Effector CD4-positive, alpha-beta T cell (primary cell): ENCODE measurements at regions not wholly inside any gene's neighbourhood (a gene's known extent, or its start where the extent isn't known, plus 50 kb on each side); places are given as distances from the start of the nearest gene placed in this dataset.
"Not testable (repeated sequence)": the region's sequence is repeated elsewhere in the genome, so short reads cannot be mapped to it uniquely, and the experiment has no call there.

ENCODE experiments used
- DNase-seq: peaks from one replicate; pipeline ENCODE4 v3.0.0-alpha.2; 2020

- no peak for DNase-seq
These were observed 206.4 kb downstream of the LRRK2 start for GRCh38 chr12:40431169-40431568.

DNA sequence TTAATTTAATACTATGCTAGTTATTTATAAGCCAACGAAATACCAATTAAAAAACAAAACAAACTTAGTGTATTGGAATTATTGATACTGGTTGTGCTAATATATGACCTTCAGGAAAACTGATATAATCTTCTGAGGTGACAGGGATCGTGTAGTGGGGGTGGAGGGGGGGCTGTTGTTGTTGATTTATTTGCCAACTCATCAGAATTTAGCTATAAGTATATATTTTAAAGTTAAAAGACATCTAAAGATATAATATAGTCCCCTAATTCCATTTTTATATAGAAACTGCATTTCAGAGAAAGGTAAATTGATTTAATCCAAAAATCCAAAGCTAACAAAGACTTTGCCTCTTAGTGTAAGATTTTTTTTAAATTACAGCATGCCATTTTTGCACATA is 210.5 kb downstream of the LRRK2 start:
- DNase-seq = no peak

GRCh38 chr12:40435951-40436350 is 211.2 kb downstream of the LRRK2 start:
- DNase-seq = no peak

GRCh38 chr12:40436564-40436963 is 211.8 kb downstream of the LRRK2 start:
- no peak for DNase-seq

- no peak for DNase-seq
These were observed 215.1 kb downstream of the LRRK2 start for GRCh38 chr12:40439771-40440492.

DNA sequence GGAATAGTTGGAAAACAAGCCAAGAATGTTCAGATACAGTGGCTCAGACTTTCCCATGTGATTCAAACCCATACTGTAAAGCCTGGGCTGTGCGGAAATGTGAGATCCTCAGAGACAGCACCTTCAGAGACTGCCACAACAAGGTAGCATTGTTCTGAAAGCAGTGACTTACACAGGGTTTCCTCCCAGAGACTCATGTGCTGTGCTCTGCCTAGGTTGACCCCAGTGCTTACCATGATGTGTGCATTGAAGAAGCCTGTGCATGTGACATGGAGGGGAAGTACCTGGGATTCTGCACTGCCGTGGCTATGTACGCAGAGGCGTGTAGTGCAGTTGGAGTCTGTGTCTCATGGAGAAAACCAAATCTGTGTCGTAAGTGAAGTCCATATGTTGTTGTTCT is 219.4 kb downstream of the LRRK2 start:
- DNase-seq = no peak

DNA sequence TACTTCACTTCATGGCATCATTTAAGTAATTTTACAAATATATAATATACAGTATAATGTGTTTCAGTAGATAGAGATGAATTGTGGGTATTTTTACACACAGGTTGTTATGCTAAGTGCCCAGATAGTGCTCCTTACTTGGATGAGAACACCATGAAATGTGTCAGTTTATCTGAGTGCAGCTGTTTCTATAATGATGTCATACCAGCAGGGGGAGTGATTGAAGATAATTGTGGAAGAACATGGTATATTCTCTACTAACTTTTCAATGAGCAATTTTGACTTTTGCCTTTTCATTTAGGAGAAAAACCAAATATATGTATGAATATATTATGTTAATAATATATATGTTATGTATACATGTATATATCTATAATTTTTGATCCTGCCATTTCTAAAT is 221.6 kb downstream of the LRRK2 start:
- DNase-seq = no peak

- not testable (repeated sequence) for DNase-seq
These were observed 223.7 kb downstream of the LRRK2 start for GRCh38 chr12:40448523-40448922.

DNA sequence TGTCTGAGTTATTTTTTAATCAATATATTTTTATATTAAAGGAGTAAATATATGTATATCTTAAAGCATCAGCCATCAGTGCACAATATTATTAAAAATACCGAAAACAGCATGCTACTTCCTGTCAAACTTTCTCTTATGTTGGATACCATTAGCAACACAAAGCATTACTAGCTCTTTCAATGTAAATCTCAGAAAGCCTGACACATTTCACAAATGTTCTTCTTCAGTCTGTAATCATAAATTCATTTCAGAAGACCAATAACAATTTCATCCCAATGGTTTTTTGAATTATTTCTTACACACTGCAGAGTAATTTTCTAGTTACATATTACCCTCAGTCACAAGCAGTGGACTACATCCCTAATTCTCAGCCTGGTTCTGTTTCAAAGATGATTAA is 226.9 kb downstream of the LRRK2 start:
- DNase-seq = no peak

GRCh38 chr12:40464121-40464520 is 228.1 kb upstream of the CNTN1 start:
- no peak for DNase-seq

DNA sequence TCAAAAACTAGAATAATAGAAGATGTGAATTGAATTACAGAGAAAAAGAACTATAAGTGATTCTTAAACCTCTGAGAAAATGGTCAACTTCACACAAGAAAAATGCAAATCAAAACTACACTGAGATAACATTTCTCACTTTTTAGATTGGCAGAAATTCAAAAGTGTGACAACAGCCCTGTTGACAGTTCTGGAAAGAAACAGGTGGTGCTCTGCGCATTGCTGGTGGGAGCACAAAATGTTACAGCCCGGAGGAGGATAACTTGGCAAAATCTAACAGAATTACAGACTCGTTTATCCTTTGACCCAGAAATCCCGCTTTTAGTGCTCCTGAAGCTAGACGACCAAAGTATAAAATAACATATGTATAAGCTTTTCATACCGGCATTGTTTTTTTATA is 222.5 kb upstream of the CNTN1 start:
- DNase-seq = no peak

- no peak for DNase-seq
These were observed 218.3 kb upstream of the CNTN1 start for GRCh38 chr12:40473962-40474361.

DNA sequence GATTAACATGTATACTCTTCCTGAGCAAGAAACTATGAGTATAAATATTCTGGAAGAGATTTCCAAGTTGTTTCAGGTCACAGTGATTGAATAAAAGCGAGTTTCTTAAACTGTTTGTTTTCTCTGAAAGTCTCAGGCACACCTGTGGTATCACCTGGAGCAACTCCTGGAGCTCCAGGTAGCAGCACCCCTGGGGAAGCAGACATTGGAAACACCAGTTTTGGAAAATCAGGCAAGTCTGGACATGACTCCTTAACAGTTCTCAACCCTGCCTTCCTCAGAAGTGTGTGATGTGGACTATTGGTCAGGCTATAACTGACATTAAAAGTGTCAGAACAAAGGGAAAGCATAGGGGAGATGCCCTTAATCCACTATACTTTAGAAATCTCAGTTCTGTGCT is 217.6 kb upstream of the CNTN1 start:
- no peak for DNase-seq

DNA sequence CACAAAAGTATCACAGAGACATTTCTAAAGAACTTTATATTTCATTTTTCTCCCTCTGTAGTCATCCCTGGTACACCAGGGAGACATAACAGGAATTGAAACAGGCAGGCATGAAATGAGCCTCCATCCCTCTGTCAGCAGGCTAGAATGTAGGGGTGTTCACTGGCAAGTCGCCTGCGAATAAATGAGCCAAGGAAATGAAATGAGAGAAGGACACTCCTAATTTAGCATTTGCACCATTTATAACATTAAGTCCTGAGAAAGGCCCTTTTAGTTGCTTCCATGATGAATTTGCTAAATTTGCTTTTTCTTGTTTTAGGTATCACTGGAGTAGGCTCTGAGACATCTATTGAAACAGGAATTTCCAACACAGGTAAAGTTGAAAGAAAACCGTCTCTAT is 192.4 kb upstream of the CNTN1 start:
- DNase-seq = no peak

DNA sequence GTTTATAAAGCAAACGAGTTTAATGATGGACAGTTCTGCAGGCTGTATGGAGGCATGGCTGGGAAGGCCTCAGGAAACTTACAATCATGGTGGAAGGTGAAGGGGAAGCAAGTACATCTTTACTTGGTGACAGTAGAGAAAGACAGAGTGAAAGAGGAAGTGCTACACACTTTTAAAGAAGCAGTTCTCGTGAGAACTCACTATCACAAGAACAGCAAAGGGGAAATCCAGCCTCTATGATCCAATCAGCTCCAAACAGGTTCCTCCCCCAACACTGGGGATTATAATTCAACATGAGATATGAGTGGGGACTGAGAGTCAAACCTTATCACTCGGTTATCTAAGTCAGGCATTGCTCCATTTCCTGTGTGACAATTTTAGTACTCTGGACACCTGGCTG is 189.9 kb upstream of the CNTN1 start:
- DNase-seq = no peak

GRCh38 chr12:40505327-40505726 is 186.9 kb upstream of the CNTN1 start:
- no peak for DNase-seq

- DNase-seq = no peak
These were observed 183.8 kb upstream of the CNTN1 start for GRCh38 chr12:40508421-40508820.

DNA sequence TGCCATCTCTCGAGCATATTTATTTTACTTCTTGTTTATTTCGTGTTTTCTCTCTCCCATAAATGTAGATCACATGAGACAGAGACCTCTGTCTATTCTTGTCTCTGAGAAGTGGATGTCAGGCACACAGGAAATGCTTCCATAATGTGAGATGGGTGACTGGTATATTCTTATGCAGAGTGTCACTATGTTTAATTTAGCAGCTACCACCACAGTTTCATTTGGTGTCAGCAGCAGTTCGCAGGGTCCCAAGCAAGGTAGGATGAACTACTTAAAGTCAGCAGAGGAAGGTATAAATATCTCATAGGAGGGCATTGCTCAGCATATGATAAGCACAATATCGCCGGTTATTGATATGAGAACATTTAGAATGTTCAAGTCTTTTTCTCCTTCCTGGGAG is 180.9 kb upstream of the CNTN1 start:
- DNase-seq = no peak

DNA sequence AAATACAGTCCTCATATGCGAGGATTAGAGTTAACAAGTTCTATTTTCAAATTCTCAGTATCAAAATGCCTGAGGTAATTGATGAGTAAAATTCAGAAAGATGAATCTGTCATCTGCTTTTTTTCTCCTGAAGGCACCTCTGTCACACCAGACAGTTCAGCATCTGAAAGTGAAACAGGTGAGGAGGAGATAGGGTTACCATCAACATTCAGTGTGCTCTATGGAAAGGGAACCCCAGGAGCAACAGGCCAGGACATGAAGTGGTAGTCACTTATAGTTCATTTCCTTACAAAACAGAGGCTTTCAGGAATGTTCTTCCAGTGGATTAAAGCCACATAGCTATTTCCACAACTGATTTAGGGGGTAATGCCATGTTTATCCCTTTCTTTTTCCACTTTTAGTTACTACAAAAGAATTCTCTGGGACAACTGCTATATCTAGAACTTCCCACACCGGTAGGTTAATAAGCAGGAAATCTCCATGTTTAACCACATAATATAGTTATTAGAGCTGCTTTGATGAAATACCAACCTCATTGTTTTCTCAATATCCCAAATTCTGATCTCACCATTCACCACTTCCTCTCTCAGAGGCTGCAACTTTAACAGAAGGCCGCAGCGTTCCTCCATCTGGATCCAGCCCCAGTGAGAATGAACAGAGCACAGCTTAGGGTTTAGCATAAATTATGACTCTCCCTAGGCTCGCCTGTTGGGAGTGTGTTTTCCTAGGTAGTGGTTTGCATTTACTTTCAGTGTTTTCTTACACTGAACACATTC is 177.0 kb upstream of the CNTN1 start:
- no peak for DNase-seq

- DNase-seq = no peak
These were observed 169.4 kb upstream of the CNTN1 start for GRCh38 chr12:40522837-40523236.

- no peak for DNase-seq
These were observed 167.2 kb upstream of the CNTN1 start for GRCh38 chr12:40525054-40525453.

GRCh38 chr12:40534828-40535227 is 157.4 kb upstream of the CNTN1 start:
- DNase-seq = no peak

GRCh38 chr12:40551466-40551865 is 140.8 kb upstream of the CNTN1 start:
- no peak for DNase-seq

DNA sequence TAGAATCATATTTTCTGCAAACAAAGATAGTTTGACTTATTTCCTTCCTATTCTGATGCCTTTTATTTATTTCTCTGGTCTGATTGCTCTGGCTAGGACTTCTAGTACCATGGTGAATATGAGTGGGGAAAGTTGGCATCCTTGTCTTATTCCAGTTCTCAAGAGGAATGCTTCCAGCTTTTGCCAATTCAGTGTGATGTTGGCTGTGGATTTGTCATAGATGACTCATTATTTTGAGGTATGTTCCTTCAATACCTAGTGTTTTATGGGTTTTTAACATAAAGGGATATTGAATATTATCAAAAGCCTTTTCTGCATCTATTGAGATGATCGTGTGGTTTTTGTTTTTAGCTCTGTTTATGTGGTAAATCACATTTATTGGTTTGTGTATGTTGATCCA is 139.4 kb upstream of the CNTN1 start:
- no peak for DNase-seq

GRCh38 chr12:40557980-40558379 is 134.3 kb upstream of the CNTN1 start:
- no peak for DNase-seq
